Frontal cortex (tissue), 3 donors: ENCODE measurements at regions not wholly inside any gene's neighbourhood (a gene's known extent, or its start where the extent isn't known, plus 50 kb on each side); places are given as distances from the start of the nearest gene placed in this dataset.
A peak's percentile ranks its signal among the peaks of the same experiment; 100 is the strongest.
"Not testable (repeated sequence)": the region's sequence is repeated elsewhere in the genome, so short reads cannot be mapped to it uniquely, and the experiment has no call there.

Source experiments
- DNase-seq, 2 donors: peaks; one replicate each; pipeline ENCODE4 v3.0.0; 2012; ENCODE audit warnings: low spot score in 2 of 2
- FAIRE-seq: peaks from 2 replicates; lab custom pipeline; 2012; peaks lifted over from hg19 to GRCh38; lab: Jason Lieb, UNC
- donor health status: control.
- donor health status: control.
- donor health status: control.

GRCh38 chr2:208985644-208986043 is 438.2 kb upstream of the MAP2 start:
- FAIRE-seq (no peak), DNase-seq (no peak)

- DNase-seq (no peak), FAIRE-seq (no peak)
Observed at GRCh38 chr2:208990716-208991115, 433.1 kb upstream of the MAP2 start.

DNA sequence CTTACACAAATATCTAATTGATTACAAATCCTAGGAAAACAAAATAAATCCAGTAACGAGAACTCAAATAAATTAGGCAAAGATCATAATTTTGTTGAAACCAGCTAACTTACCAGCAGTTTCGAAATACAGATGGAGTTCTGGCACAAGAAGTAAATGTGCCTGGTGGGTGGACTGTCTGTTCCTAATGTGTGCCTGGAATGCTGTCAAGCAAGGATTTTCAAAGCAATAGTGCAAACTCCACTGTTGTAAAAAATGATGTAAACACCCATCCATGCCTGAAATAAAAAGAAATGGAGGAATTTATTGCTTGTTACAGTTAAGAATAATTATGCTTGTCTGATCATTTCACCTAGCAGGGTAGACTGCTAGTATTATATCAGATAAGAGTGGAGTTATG is 423.9 kb upstream of the MAP2 start:
- FAIRE-seq (no peak), DNase-seq (no peak)

DNA sequence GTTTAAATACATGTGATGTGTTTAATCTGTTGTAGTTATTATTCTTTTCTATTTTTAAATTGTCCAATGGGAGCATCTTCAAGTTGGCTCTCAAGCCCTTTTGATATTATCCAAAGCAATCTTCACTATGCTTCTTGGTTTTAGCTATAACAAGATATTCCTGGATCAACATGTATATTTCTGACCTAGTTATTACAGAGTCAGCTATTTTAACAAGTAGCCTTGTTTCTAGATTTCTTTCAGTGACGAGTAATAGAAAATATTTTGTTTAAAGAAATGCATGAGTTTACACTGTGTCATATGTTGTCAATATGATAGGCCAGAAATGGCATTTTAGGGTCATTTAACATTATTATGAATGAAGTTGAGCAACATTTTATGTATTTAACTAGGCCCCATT is 421.8 kb upstream of the MAP2 start:
- no peak for DNase-seq
- FAIRE-seq, result no peak

GRCh38 chr2:209005371-209005770 is 418.5 kb upstream of the MAP2 start:
- DNase-seq (no peak), FAIRE-seq (no peak)

GRCh38 chr2:209008636-209009287 is 415.1 kb upstream of the MAP2 start:
- DNase-seq (no peak), FAIRE-seq (no peak)

DNA sequence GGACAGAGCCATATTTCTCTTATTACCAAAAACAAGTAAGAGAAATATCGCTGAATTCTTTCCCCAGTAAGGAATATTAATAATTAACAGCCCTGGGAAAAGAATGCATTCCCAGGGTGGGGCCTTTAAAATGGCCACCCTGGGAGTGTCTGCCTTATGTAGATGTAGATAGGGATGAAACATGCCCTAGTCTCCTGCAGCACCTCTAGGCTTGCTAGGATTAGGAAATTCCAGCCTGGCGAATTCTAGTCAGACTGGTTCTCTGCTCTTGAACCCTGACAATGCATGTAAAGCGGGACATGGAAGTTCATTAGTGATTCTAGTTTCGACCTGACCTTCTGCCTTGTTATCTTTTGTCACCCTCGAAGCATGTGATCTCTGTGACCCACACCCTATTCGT is 405.2 kb upstream of the MAP2 start:
- DNase-seq, FAIRE-seq: not testable (repeated sequence)

GRCh38 chr2:209029249-209029648 is 394.6 kb upstream of the MAP2 start:
- DNase-seq, result no peak
- no peak for FAIRE-seq

- FAIRE-seq (no peak), DNase-seq (no peak)
Observed at GRCh38 chr2:209044307-209044706, 379.5 kb upstream of the MAP2 start.

DNA sequence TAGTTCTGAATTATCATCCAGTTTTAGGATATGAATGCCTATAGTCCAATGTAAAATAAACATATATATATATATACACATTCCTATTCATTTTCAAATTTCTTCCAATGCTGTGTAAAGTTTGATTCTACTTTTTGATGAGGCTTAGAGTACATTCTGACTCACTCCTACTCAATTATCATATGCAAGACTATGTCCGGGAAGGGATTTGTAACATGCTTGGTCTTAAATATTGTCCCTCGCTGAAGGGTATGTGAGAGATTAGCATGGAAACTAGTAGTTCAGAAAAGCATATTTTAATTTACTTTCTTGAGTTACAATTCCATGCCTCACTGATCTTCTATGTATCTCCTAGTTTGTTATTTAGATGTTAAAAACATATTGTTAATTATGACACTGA is 377.7 kb upstream of the MAP2 start:
- no peak for FAIRE-seq
- DNase-seq, result no peak

- no peak for FAIRE-seq
- no peak for DNase-seq
Observed at GRCh38 chr2:209049608-209050007, 374.2 kb upstream of the MAP2 start.

GRCh38 chr2:209062210-209062609 is 361.6 kb upstream of the MAP2 start:
- no peak for FAIRE-seq
- no peak for DNase-seq

DNA sequence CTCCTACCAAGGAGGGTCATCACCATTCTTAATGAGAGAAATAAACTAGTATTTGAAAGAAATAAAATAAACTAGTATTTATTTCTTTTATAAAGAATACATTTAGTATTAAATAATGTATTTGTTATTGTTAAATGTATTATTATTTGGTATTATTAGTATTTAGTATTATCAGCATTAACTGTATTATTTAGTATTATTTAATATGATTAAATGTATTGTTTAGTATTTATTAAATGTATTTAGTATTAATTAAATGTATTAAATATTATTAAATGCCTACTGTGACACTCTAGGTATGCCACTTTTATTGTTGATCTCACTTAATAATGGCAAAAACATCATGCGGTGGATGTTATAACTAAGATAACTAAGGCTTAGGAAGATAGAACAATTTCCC is 353.6 kb upstream of the MAP2 start:
- peak; percentile 95 for FAIRE-seq

DNA sequence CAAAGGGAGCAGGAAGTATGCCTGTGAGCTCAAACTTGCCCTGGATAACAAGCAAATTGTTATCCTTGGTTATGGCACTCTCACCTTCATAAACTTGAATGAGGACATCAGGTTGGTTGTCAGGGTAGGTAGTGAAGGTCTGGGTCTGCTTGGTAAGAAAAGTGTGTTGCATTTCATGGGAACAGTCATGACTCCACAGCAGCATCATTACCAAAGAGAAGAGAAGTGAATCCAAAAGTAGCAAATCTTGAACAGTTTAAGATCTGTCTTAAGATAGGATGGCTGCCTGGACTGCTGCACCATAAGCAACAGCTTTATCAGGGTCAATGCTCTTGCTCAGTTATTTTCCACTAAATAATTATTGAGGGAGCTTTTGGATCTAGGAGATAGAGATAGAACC is 350.7 kb upstream of the MAP2 start:
- DNase-seq (no peak), FAIRE-seq (no peak)

More for the DNA sequence above, 353.6 kb upstream of the MAP2 start:
- DNase-seq, result no peak

GRCh38 chr2:209074711-209075110 is 349.1 kb upstream of the MAP2 start:
- FAIRE-seq (no peak), DNase-seq (no peak)

GRCh38 chr2:209076151-209076550 is 347.7 kb upstream of the MAP2 start:
- FAIRE-seq (no peak), DNase-seq (no peak)

DNA sequence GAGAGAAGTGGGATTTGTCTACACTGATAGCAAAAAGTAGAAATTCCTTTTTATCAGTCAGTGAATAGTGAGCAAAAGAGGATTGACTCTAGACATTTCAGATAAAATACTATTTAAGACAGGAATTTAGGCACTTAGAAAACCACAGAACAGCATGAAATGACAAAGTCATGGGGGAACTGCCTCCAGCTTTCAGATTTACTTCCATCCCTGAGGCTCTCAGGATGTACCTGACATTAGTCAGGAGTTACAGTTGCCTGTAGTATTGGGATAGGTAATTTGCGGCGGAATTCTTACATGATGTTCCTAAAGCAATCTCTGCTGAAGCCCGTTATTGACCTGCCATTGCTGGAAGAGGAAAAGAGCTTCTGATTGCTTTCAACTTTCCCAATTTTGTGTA is 337.1 kb upstream of the MAP2 start:
- no peak for DNase-seq
- no peak for FAIRE-seq

DNA sequence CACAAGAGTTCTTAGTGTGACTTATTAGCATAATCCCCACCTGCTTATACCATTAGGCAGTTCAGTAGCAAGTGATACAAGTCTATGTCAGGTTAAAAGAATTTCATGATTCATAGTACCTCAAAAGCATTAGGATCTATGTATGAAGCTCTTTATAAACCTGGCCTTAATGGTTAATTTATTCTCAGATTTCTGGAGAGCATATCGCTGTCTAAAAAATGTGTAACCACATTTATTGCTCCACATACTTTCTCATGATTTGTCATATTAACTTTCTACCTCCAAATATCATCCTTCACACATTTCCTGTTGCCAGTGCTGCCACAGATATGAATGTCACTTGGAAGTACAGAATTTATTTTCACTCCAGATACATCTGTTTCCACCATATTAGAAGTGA is 332.8 kb upstream of the MAP2 start:
- DNase-seq, result no peak
- FAIRE-seq, result no peak

DNA sequence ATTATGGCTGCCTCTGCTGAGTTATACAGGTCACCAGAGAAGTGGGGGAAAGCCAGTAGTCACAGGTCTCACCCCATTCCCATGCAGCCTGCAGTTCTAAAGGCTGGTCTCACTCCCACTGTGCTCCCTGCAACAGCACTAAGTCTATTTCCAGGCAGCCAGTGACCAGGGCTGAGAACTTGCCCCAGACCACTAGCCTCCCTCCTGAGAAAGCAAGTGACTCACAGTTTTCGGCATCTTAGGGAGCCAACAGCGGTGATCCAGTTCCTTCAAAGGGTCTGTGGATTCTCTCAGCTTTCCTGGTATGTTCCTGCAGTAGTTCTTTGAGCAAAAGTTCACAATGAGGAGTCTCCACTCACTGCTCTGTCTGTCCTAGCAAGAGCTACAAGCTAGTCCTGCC is 329.6 kb upstream of the MAP2 start:
- DNase-seq, result no peak
- FAIRE-seq, result no peak

DNA sequence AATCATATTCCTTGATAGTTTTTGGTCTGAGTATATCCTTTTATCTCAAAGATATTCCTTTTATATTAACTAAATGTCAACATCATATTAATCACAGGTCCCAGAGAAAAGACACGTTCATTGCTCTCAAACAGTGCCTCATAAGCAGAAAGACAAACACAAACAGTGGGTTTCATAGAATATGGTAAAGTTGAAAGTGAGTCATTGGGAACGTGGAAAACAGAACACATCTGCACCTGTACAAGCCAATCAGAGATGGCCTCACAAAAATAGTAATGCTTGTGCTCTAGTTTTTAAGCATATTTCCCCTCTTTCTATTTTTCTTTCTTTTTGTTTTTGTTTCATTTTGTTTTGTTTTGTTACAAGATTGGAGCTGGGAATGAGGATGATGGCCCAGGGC is 328.4 kb upstream of the MAP2 start:
- FAIRE-seq (no peak), DNase-seq (no peak)

GRCh38 chr2:209097168-209097567 is 326.7 kb upstream of the MAP2 start:
- FAIRE-seq (no peak), DNase-seq (no peak)

GRCh38 chr2:209102319-209102718 is 321.5 kb upstream of the MAP2 start:
- FAIRE-seq, result no peak

DNA sequence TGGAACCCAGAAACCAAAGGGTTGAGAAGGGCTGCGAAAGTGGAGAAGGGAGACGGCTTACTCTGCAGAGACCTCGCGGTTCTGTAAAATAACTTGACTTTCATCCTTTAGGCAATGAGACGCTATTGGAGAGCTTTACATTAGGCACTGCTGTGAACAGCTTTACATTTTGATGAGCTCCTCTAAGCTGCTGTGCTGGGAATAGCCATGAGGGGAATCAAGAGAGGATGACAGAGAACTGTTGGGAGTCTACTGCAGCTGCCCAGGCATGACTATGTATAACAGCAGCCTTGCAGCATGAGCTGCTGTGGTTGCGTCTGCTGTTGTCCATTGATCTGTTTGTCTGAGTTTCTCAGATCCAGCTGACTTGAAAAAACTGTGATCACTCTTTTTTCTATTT is 310.8 kb upstream of the MAP2 start:
- FAIRE-seq (no peak), DNase-seq (no peak)

More at GRCh38 chr2:209102319-209102718, 321.5 kb upstream of the MAP2 start:
- DNase-seq, result no peak
